HEK293 (cell line): ENCODE measurements at regions not wholly inside any gene's neighbourhood (a gene's known extent, or its start where the extent isn't known, plus 50 kb on each side); places are given as distances from the start of the nearest gene placed in this dataset.

ENCODE experiments used
- CTCF ChIA-PET: fragments of 350-600 bp; formaldehyde crosslinking; extraction: SDS; loops from one replicate; lab custom pipeline; 2021; ENCODE audit warnings: antibody characterized with exemption; lab: Yijun Ruan, JAX
- POLR2A ChIA-PET: fragments of 300-600 bp; formaldehyde crosslinking; extraction: SDS; loops from one replicate; lab custom pipeline; 2020; ENCODE audit warnings: antibody characterized with exemption, inconsistent platforms; lab: Yijun Ruan, JAX
- H3K27ac ChIP-seq: fragments of 200-500 bp; sonication (Bioruptor generic); 2 replicates; pipeline ENCODE4 v1.5.1; 2014; ENCODE audit warnings: low read depth, low read length, control low read depth, inconsistent platforms; ENCODE audit errors: extremely low read depth
- H3K36me3 ChIP-seq, 2 experiments: fragments of 200-500 bp in 1 of 2; sonication (Bioruptor generic) in 1 of 2; 1 replicate in 1 of 2; 2 replicates in 1 of 2; pipeline ENCODE4 v1.5.1; 2014 to 2017; ENCODE audit warnings: inconsistent platforms in 2 of 2, low read length in 2 of 2; ENCODE audit not compliant: control insufficient read depth in 2 of 2, insufficient read depth in 1 of 2
- H3K4me1 ChIP-seq: fragments of 200-500 bp; sonication (Bioruptor generic); 2 replicates; pipeline ENCODE4 v1.5.1; 2014; ENCODE audit warnings: mild to moderate bottlenecking, low read length, inconsistent platforms; ENCODE audit not compliant: control insufficient read depth, insufficient read depth
- H3K4me3 ChIP-seq: 2 replicates; pipeline ENCODE4 v1.5.1; 2011; ENCODE audit warnings: low read depth, mild to moderate bottlenecking, control low read depth, low read length, moderate library complexity
- H3K9me3 ChIP-seq: fragments of 200-500 bp; sonication (Bioruptor generic); 2 replicates; pipeline ENCODE4 v1.5.1; 2014; ENCODE audit warnings: low read depth, low read length, inconsistent platforms; ENCODE audit not compliant: control insufficient read depth, insufficient read depth
- GFI1B ChIP-seq: fragments of 450-650 bp; formaldehyde crosslinking; IDR thresholded peaks from 2 replicates; pipeline ENCODE4 v1.5.1; 2016; ENCODE audit warnings: missing biosample characterization, missing genetic modification characterization
- OSR2 ChIP-seq: fragments of 450-650 bp; formaldehyde crosslinking; IDR thresholded peaks from 2 replicates; pipeline ENCODE4 v1.5.1; 2016; ENCODE audit warnings: missing biosample characterization, missing genetic modification characterization
- PRDM1 ChIP-seq: fragments of 450-650 bp; formaldehyde crosslinking; IDR thresholded peaks from 2 replicates; pipeline ENCODE4; 2016; ENCODE audit warnings: missing biosample characterization, missing genetic modification characterization
- YY2 ChIP-seq: fragments of 450-650 bp; formaldehyde crosslinking; IDR thresholded peaks from 2 replicates; pipeline ENCODE4 v1.5.1; 2016; ENCODE audit warnings: missing biosample characterization, missing genetic modification characterization
- ZBTB11 ChIP-seq: fragments of 450-650 bp; formaldehyde crosslinking; conservative IDR thresholded peaks from 2 replicates; pipeline ENCODE4 v1.5.1; 2016; ENCODE audit warnings: low read depth, missing biosample characterization, missing genetic modification characterization
- ZBTB17 ChIP-seq: fragments of 450-650 bp; formaldehyde crosslinking; IDR thresholded peaks from 2 replicates; pipeline ENCODE4 v1.5.1; 2016; ENCODE audit warnings: missing biosample characterization, missing genetic modification characterization
- ZBTB8A ChIP-seq: fragments of 450-650 bp; formaldehyde crosslinking; IDR thresholded peaks from 2 replicates; pipeline ENCODE4 v1.5.1; 2016; ENCODE audit warnings: missing biosample characterization, missing genetic modification characterization
- ZFP69B ChIP-seq: fragments of 450-650 bp; formaldehyde crosslinking; IDR thresholded peaks from 2 replicates; pipeline ENCODE4 v1.5.1; 2016; ENCODE audit warnings: missing biosample characterization, missing genetic modification characterization
- ZNF132 ChIP-seq: fragments of 450-650 bp; formaldehyde crosslinking; IDR thresholded peaks from 2 replicates; pipeline ENCODE4 v1.5.1; 2017; ENCODE audit warnings: missing biosample characterization, missing genetic modification characterization, borderline replicate concordance
- ZNF138 ChIP-seq: fragments of 450-650 bp; formaldehyde crosslinking; IDR thresholded peaks from 2 replicates; pipeline ENCODE4 v1.5.1; 2016; ENCODE audit warnings: missing biosample characterization, missing genetic modification characterization, borderline replicate concordance
- ZNF140 ChIP-seq: fragments of 450-650 bp; formaldehyde crosslinking; IDR thresholded peaks from 2 replicates; pipeline ENCODE4 v1.5.1; 2016; ENCODE audit warnings: missing biosample characterization, missing genetic modification characterization
- ZNF157 ChIP-seq: fragments of 450-650 bp; formaldehyde crosslinking; IDR thresholded peaks from 2 replicates; pipeline ENCODE4 v1.5.1; 2016; ENCODE audit warnings: missing biosample characterization, missing genetic modification characterization
- ZNF214 ChIP-seq: fragments of 450-650 bp; formaldehyde crosslinking; IDR thresholded peaks from 2 replicates; pipeline ENCODE4 v1.5.1; 2017; ENCODE audit warnings: missing biosample characterization, mild to moderate bottlenecking, missing genetic modification characterization, borderline replicate concordance
- ZNF324 ChIP-seq: fragments of 450-650 bp; formaldehyde crosslinking; IDR thresholded peaks from 2 replicates; pipeline ENCODE4 v1.5.1; 2016; ENCODE audit warnings: missing biosample characterization, missing genetic modification characterization
- ZNF350 ChIP-seq: fragments of 450-650 bp; formaldehyde crosslinking; IDR thresholded peaks from 2 replicates; pipeline ENCODE4 v1.5.0; 2017; ENCODE audit warnings: missing biosample characterization, mild to moderate bottlenecking, missing genetic modification characterization
- ZNF404 ChIP-seq: fragments of 450-650 bp; formaldehyde crosslinking; IDR thresholded peaks from 2 replicates; pipeline ENCODE4 v1.5.1; 2017; ENCODE audit warnings: missing biosample characterization, missing genetic modification characterization
- ZNF423 ChIP-seq: fragments of 450-650 bp; formaldehyde crosslinking; IDR thresholded peaks from 2 replicates; pipeline ENCODE4 v1.5.1; 2016; ENCODE audit warnings: missing biosample characterization, missing genetic modification characterization
- ZNF514 ChIP-seq: fragments of 450-650 bp; formaldehyde crosslinking; IDR thresholded peaks from 2 replicates; pipeline ENCODE4 v1.5.1; 2016; ENCODE audit warnings: missing biosample characterization, missing genetic modification characterization
- ZNF555 ChIP-seq: fragments of 450-650 bp; formaldehyde crosslinking; conservative IDR thresholded peaks from 2 replicates; pipeline ENCODE4 v1.5.1; 2017; ENCODE audit warnings: missing biosample characterization, mild to moderate bottlenecking, missing genetic modification characterization, inconsistent platforms
- ZNF560 ChIP-seq: fragments of 450-650 bp; formaldehyde crosslinking; IDR thresholded peaks from 2 replicates; pipeline ENCODE4 v1.5.1; 2017; ENCODE audit warnings: missing biosample characterization, missing genetic modification characterization, borderline replicate concordance
- ZNF571 ChIP-seq: fragments of 450-650 bp; formaldehyde crosslinking; IDR thresholded peaks from 2 replicates; pipeline ENCODE4 v1.5.0; 2017; ENCODE audit warnings: missing biosample characterization, missing genetic modification characterization
- ZNF623 ChIP-seq: fragments of 450-650 bp; formaldehyde crosslinking; IDR thresholded peaks from 2 replicates; pipeline ENCODE4 v1.5.1; 2016; ENCODE audit warnings: missing biosample characterization, missing genetic modification characterization
- ZNF654 ChIP-seq: fragments of 450-650 bp; formaldehyde crosslinking; IDR thresholded peaks from 2 replicates; pipeline ENCODE4 v1.5.1; 2016; ENCODE audit warnings: low read depth, missing biosample characterization, missing genetic modification characterization
- ZNF660 ChIP-seq: fragments of 450-650 bp; IDR thresholded peaks from 2 replicates; pipeline ENCODE4 v1.5.1; 2018; ENCODE audit warnings: missing biosample characterization, mild to moderate bottlenecking, missing genetic modification characterization
- ZNF692 ChIP-seq: fragments of 450-650 bp; formaldehyde crosslinking; IDR thresholded peaks from 2 replicates; pipeline ENCODE4 v1.5.1; 2016; ENCODE audit warnings: missing biosample characterization, missing genetic modification characterization
- ZNF707 ChIP-seq: fragments of 450-650 bp; formaldehyde crosslinking; IDR thresholded peaks from 2 replicates; pipeline ENCODE4 v1.5.1; 2016; ENCODE audit warnings: missing biosample characterization, missing genetic modification characterization
- ZNF791 ChIP-seq: fragments of 450-650 bp; formaldehyde crosslinking; IDR thresholded peaks from 2 replicates; pipeline ENCODE4 v1.5.1; 2016; ENCODE audit warnings: missing biosample characterization, missing genetic modification characterization
- ZNF843 ChIP-seq: fragments of 450-650 bp; formaldehyde crosslinking; IDR thresholded peaks from 2 replicates; pipeline ENCODE4 v1.5.1; 2016; ENCODE audit warnings: missing biosample characterization, missing genetic modification characterization
- ZSCAN30 ChIP-seq: fragments of 450-650 bp; IDR thresholded peaks from 2 replicates; pipeline ENCODE4 v1.5.1; 2018; ENCODE audit warnings: missing biosample characterization, mild to moderate bottlenecking, missing genetic modification characterization, moderate library complexity
- TF ChIP-seq, protein P1 (sequence below): fragments of 450-650 bp; formaldehyde crosslinking; IDR thresholded peaks from 2 replicates; pipeline ENCODE4 v1.5.1; 2017; ENCODE audit warnings: missing biosample characterization, missing genetic modification characterization

GRCh38 chr1:88179943-88180342 lies 504.1 kb upstream of the PKN2 start:
- CTCF ChIA-PET, result interaction anchor here (0.5 to 2.9 kb wide), 24 partner anchors 7 to 1013 kb away, joined by 3 to 17 read pairs (median 4); no protein-coding TSS in a partner anchor
- TF ChIP-seq GFI1B, result no peak
- Histone ChIP-seq H3K4me3 (no peak overlapping the region), H3K36me3 (no peaks in the 10 kb centered on the region), H3K4me1 (no peaks in the 10 kb centered on the region), H3K27ac (no peak overlapping the region), H3K9me3 (no peaks in the 10 kb centered on the region)
- POLR2A ChIA-PET, result no interaction called here

DNA sequence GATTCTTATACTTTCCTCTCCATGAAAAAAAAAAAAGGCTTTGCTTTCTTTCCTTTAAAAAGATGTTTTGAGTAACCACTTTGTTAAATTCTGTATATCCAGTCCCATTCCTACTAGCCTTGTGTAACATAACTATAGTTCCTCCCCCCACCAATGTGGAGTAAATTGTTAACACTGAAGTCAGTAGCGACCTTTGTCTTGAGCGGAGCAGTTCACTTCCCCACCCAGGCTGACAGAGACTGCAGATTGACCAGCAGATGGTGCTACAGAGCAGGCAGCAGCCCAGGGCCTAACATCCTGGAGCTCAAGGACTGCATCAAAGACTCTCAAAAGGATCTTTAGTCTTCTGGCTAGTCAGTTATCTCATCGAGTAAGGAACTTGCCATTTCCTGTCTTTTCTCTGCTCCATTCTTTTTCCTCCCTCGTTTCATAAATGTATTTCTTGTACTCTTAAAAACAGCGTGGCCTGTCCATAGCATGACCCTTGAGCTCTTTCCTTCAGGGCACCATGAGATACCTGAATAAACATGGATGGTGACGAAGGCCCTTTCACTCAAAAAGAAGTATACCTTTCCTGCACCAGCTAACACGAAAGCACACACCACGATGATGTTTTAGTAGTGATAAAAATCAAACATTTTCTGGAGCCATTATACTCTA lies 503.5 kb upstream of the PKN2 start:
- H3K36me3 ChIP-seq, result no peaks in the 10 kb centered on the region
- no peak overlapping the region for H3K27ac ChIP-seq
- CTCF ChIA-PET, result interaction anchor here (0.5 to 2.9 kb wide), 47 partner anchors 8 to 1663 kb away, joined by 3 to 17 read pairs (median 4); no protein-coding TSS in a partner anchor
- no peaks in the 10 kb centered on the region for H3K9me3 ChIP-seq
- no peak overlapping the region for H3K4me3 ChIP-seq
- no peaks in the 10 kb centered on the region for H3K4me1 ChIP-seq
- POLR2A ChIA-PET, result no interaction called here
- TF ChIP-seq ZBTB17 (tag by site-specific recombination), result no peak
- TF ChIP-seq ZNF692 (tag by site-specific recombination), result no peak
- TF ChIP-seq ZNF660 (tag by site-specific recombination), result peak; percentile 46; the same call in 1 of the 2 replicates
- no peak for TF ChIP-seq YY2
- TF ChIP-seq ZNF514, result no peak
- peak; percentile 82 for TF ChIP-seq ZNF654 (tag by site-specific recombination)
- TF ChIP-seq ZNF350 (tag by site-specific recombination), result no peak
- no peak for TF ChIP-seq ZNF623 (tag by site-specific recombination)
- no peak for TF ChIP-seq ZNF157 (tag by site-specific recombination)
- TF ChIP-seq ZFP69B, result no peak
- no peak for TF ChIP-seq ZBTB8A
- no peak for TF ChIP-seq ZNF843 (tag by site-specific recombination)
- TF ChIP-seq ZBTB11 (tag by site-specific recombination), result 0 out of 2 replicates have a peak, but pooled peaks have one; percentile 16
- no peak for TF ChIP-seq ZNF555
- TF ChIP-seq ZNF140 (tag by site-specific recombination), result no peak
- TF ChIP-seq ZNF404 (tag by site-specific recombination), result no peak
- no peak for TF ChIP-seq ZNF138 (tag by site-specific recombination)
- no peak for TF ChIP-seq ZNF791
- TF ChIP-seq ZNF423 (tag by site-specific recombination), result no peak
- TF ChIP-seq ZNF560 (tag by site-specific recombination), result no peak
- TF ChIP-seq, protein P1, sequence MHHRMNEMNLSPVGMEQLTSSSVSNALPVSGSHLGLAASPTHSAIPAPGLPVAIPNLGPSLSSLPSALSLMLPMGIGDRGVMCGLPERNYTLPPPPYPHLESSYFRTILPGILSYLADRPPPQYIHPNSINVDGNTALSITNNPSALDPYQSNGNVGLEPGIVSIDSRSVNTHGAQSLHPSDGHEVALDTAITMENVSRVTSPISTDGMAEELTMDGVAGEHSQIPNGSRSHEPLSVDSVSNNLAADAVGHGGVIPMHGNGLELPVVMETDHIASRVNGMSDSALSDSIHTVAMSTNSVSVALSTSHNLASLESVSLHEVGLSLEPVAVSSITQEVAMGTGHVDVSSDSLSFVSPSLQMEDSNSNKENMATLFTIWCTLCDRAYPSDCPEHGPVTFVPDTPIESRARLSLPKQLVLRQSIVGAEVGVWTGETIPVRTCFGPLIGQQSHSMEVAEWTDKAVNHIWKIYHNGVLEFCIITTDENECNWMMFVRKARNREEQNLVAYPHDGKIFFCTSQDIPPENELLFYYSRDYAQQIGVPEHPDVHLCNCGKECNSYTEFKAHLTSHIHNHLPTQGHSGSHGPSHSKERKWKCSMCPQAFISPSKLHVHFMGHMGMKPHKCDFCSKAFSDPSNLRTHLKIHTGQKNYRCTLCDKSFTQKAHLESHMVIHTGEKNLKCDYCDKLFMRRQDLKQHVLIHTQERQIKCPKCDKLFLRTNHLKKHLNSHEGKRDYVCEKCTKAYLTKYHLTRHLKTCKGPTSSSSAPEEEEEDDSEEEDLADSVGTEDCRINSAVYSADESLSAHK, result no peak
- no peak for TF ChIP-seq ZNF214 (tag by site-specific recombination)
- 0 out of 2 replicates have a peak, but pooled peaks have one; percentile 44 for TF ChIP-seq ZSCAN30 (tag by site-specific recombination)
- TF ChIP-seq OSR2, result no peak
- TF ChIP-seq ZNF324 (tag by site-specific recombination), result no peak
- TF ChIP-seq ZNF571 (tag by site-specific recombination), result no peak
- TF ChIP-seq ZNF132 (tag by site-specific recombination), result no peak
- TF ChIP-seq ZNF707, result no peak
- no peak for TF ChIP-seq PRDM1 (tag by site-specific recombination)
